ENCODE measurements at regions not wholly inside any gene's neighbourhood (a gene's known extent, or its start where the extent isn't known, plus 50 kb on each side); places are given as distances from the start of the nearest gene placed in this dataset.
"Not testable (repeated sequence)": the region's sequence is repeated elsewhere in the genome, so short reads cannot be mapped to it uniquely, and the experiment has no call there.

DNA sequence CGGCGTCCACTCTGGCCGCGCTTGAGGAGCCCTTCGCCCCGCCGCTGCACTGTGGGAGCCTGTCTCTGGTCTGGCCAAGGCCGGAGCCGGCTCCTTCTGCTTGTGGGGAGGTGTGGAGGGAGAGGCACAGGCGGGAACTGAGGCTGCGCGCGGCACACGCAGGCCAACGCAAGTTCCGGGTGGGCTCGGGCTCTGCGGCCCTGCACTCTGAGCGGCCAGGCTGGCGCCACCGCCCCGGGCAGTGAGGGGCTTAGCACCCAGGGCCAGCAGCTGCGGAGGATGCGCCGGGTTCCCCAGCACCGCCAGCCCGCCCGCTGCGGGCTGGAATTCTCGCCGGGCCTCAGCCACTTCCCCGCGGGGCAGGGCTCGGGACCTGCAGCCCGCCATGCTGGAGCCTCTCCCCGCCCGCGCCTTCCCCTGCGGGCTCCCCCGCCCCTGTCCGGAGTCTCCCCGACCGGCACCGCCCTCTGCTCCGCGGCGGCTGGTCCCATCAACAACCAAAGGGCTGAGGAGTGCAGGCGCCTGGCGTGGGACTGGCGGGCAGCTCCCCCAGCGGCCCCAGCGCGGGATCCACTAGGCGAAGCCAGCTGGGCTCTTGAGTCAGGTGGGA is 921.2 kb upstream of the FOXG1 start:
- no peak for DNase-seq

DNA sequence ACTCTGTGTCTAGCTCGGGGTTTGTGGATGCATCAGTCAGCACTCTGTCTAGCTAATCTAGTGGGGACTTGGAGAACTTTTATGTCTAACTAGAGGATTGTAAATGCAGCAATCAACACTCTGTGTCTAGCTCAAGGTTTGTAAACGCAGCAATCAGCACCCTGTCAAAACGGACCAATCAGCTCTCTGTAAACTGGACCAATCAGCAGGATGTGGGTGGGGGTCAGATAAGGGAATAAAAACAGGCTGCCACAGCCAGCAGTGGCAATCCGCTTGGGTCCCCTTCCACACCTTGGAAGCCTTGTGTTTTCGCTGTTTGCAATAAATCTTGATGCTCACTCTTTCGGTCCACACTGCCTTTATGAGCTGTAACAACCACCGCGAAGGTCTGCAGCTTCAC is 920.7 kb upstream of the FOXG1 start:
- DNase-seq, result no peak

DNA sequence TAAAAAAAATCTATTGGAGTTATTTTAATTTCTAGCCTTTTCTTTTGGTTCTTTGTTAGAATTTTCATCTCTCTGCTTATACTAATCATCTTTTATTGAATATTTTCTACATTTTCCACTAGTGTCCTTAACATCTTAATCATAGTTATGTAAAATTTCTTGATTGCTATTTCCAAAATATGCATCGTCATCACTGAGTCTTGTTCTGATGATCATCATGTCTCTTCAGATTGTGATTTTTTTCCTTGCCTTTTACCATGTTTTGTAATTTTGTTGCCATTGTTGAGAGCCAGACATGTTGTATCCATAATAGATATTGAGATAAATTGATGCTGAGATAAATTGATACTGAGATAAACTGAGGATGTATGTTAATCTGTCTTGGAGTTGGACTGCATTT is 919.1 kb upstream of the FOXG1 start:
- DNase-seq, result not testable (repeated sequence)

DNA sequence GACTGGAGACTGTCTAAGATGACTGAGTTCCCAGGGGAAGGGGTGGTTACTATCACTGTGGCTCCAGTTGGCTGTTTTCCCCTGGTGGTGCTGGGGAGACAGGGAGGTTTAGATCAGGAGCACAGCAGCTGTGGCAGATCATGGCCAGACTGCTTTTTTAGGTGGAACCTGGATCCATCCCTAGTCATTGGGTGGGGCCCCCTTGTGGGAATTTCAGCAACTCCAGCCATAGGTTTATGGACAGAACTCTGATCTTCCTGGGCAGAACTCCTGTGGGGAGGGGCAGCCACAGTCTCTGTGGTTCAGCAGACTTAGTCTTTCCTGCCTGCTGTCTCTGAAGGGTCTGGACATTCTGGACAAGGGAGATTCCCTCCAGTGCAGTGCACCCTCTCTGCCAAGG is 917.4 kb upstream of the FOXG1 start:
- DNase-seq, result not testable (repeated sequence)

DNA sequence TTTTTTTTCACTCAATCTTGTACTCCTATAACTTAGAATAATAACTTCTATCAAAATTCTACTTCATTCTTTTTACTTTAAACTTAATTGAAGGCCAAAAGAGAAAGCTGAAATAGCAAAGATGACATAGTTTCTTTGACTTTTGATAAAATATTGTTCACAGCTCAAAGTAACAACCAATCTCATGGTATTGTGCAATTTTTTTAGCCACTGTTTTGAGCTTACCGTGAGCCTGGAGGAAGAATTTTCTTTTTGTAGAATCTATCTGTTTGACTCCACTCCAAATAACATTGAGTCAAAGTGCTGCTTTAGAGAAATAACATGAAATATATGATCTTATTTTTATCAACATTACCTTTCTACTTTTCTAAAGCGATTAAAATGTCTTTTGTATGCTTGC is 903.9 kb upstream of the FOXG1 start:
- no peak for DNase-seq

DNA sequence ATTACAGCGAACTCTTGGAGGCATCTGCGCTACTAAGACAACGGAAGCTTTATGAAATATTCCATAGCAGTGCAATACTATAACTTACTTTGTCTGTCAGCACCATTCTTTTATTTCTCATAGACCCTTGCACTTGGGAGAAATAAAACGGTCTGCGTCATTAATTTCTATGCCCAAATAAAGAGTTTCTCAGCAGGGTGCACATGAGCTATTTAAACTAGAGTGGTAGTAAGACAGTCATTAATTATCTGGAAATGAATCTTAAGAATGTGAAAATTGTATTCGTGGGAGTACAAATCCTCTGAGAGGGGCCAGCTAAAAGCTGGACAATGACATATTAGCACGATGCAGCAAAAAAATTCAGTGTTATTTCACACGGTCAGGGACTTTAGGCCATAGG is 903.4 kb upstream of the FOXG1 start:
- no peak for DNase-seq

DNA sequence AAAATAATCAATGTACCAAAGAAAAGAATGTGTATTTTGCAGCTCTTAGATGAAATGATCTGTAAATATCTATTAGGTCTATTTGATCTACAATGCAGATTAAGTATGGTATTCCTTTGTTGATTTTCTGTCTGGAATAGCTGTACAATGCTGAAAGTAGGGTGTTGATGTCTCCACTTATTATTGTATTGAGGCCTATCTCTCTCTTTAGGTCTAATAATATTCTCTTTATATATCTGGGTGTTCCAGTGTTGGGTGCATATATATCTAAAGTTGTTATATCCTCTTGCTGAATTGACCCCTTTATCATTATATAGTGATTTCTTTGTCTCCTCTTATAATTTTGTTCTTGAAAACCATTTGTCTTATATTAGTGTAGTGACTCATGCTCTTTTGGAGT is 885.5 kb upstream of the FOXG1 start:
- no peak for DNase-seq

DNA sequence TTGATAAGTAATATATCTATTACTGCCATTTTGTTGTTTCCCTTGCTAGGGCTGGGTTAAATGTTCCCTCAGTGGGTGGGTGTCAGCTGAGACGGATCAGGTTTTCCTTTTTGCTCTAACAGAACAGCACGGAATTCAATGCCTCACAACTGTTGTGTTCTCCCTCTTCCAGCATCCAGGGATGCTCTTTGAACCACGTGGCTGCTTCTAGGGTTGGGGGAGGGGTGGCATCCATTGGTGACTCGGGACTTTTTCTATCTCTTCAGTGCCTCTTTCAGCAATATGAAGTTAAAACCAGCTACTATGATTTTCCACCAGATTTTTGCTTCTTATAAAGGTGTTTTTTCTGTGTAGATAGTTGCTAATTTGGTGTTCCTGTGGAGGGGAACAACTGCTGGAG is 884.9 kb upstream of the FOXG1 start:
- DNase-seq, result no peak

DNA sequence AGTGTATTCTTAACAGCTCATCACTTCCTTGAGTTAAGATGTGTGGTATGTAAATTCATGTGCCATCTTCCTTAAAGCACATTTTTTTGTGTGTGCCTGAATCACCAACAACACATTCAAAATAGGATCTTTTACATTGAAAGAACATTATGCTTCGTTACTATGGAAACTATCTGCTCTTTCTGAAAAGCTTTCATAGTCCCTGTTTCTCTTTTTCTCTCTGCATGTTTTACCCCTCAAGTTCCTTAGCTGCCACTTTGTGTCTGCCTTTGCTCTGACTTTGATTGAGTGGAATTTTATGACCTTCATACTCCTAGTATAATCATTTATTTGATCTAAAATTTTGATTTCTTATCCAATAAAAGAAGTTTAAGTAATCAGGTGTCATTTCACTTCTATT is 880.3 kb upstream of the FOXG1 start:
- DNase-seq, result no peak

DNA sequence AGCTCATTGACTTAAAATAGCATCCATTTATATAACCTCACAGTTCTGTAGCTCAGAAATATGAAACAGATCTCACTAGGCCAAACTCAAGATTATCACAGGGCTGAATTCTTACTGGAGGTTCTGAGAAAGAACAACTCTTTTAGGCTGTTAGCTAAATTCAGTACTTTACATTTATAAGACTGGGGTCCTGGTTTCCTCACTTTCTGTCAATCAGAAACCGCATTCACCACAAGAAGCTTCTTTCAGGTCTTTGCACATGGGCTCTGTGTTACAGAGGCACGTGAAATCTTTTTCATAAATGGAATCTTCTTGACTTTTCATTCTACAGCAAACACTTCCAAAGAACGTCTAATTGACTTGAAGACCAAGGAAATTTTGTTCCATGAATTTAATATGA is 876.3 kb upstream of the FOXG1 start:
- no peak for DNase-seq

DNA sequence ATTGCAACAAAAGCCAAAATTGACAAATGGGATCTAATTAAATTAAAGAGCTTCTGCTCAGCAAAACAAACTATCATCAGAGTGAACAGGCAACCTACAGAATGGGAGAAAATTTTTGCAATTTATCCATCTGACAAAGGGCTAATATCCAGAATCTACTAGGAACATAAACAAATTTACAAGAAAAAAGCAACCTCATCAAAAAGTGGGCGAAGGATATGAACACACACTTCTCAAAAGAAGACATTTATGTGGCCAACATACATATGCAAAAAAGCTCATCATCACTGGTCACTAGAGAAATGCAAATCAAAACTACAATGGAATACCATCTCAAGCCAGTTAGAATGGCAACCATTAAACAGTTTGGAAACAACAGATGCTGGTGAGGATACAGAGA is 858.1 kb upstream of the FOXG1 start:
- DNase-seq, result not testable (repeated sequence)

DNA sequence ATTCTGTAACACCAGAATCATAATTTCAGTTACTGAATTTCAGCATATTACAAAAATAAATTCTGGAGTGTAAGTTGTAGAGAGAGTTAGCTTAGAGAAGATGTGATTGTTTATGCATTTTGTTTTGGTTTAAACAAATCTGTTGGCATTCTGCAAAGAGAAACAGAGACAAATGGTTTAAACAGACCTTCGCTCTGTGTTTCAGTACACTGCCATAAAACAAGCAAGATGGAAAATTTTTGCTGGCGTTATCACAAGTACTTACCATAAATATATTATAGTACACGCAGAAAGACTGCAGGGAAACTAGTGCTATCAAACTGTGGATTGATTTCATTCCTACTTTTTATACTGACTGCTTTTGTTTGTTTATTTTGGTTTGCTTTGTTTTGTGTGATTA is 850.3 kb upstream of the FOXG1 start:
- no peak for DNase-seq

DNA sequence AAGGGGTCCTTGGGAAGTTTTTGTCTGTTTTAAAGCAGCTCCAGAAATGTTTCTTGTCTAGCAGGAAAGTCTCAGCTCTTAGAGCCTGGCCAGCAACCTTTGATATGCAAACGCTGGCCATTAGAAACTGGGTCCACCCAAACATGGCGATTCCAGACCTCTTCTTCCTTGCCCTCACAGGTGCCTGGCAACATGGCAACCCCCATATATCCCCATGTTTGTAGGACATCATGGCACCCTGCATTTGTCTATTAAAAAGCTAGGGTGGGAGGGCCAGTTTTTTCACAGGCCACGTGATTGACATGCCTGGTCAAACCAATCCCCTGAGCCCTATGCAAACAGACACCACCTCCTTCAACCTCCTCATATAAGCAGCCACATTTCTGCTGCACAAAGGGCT is 848.7 kb upstream of the FOXG1 start:
- DNase-seq, result no peak

DNA sequence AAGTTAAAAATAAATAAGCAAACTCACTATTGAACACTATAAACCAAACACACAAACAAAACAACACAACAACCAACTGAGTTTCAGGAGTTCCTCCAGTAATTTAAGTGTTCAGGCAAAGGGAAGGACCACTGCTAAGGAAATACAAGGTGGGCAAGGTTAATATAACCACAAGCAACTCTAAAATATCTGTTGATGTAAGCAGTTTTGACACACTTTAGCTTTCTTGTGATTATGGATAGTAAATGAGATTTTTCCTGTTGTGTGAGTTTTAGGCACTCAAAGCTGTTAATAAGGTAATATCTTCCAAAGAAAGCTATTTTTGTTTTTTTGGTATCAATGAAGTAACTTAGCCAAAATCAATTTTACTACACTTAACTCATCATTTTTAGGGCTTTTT is 839.1 kb upstream of the FOXG1 start:
- no peak for DNase-seq

DNA sequence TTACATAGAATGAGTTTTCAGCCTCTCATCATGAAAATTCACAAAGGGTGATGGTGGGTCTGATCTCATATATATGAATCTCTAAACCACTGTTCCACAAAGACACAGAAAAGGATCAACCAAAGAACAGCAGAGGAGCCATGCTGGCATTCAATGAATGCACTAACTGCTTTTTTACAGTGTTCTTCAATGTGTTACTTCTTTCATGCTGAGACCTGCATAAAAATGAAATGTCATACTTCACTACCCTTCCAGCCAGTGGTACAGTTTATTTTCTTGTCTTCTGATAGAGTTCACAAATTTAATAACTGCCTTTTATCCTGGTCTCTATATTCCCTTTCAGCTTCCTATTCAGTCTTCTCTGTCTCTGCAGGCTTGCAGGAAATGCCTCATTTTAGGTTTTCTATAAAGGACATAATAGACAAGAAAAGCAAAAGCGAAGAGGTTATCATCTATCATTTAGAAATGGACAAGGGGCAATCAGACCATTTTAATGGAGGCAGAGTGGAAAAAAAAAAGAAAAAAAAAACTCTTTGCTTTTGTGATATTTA is 836.7 kb upstream of the FOXG1 start:
- no peak for DNase-seq

DNA sequence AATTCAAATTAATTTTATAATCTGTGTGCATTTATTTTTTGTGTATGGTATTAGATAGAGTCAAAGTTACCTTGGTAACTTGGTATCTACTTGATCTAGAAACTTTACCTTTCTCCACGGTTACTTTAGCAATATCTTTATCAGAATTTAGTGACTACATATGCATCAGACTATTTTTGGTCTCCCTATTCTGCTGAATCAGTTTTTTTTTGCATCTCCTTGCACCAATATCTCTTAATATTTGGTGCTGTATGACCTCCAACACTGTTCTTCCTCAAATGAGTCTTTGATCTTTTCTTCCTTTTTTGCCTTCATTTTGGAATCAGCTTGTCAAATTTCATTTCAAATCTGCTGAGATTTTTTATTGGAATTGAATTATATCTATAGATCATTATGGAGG is 828.2 kb upstream of the FOXG1 start:
- DNase-seq, result no peak

DNA sequence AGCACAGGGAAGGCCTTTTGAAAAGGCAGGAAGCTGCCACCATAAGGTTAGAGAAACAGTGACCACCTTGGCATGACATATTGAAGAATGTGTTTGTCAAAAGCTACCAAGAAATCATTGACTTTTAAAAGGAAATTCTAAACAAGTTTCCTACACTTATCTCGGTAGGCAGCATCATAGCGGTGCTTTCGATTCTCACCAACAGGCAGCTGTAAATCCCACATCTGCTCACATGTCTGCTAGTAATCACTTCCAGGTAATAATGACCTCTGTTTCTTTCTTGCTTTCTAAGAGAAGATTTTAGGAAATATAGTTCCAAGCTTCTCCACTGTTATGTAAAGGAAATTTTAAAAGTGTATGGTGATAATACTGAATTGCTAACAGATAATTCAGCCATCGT is 821.1 kb upstream of the FOXG1 start:
- DNase-seq, result no peak

DNA sequence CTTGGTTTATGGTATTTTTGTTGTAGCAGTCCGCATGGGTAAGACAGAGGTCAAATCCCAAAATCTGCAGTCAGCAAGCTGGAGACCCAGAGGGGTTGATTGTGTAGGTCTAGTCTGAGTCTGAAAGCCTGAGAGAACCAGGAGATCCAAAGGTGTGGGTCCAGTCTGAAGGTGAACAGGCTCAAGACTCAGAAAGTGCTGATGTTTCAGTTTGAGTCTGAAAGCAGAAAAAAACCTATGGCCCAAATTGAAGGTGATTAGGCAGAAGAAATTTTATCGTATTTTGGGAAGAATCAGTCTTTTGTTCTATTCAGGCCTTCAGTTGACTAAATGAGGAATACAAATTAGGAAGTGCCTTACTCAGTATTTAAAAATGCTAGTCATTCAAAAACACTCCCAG is 807.8 kb upstream of the FOXG1 start:
- no peak for DNase-seq

DNA sequence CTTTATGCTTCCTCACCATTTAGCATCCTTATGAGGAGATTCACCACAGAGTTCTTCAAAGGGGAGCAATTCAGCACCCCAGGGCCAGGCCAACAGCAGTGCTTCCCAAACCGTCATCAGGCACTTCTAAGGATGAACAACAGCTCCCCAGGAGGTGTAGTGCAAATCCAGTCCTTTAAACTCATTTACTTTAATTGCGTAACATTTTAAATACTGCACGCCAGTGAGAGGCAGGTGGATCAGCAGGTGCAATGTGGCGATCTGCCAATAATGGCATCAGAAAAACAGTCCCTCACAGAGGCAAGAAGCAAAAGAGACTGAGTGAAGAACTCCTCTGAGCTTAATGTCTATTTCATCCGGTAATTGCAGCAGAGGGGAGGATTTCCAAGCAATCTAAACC is 770.9 kb upstream of the FOXG1 start:
- no peak for DNase-seq

DNA sequence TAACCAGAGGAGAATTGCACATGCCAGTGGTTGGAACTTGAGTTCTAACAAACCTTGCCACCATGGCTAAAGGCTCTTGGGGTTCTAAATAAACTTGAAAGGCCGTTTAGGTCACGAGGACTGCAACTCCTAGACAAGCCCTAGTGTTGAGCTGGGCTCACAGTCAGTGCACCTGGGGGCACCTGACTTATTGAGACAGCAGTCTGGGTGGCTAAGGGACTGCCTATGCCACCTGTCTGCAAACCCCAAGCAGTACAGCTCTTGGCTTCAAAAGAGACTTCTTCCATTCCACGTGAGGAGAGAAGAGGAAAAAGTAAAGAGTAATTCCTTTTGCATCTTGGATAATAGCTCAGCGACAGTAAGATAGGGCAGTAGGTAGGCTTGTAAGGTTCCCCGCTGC is 765.6 kb upstream of the FOXG1 start:
- DNase-seq, result no peak

DNA sequence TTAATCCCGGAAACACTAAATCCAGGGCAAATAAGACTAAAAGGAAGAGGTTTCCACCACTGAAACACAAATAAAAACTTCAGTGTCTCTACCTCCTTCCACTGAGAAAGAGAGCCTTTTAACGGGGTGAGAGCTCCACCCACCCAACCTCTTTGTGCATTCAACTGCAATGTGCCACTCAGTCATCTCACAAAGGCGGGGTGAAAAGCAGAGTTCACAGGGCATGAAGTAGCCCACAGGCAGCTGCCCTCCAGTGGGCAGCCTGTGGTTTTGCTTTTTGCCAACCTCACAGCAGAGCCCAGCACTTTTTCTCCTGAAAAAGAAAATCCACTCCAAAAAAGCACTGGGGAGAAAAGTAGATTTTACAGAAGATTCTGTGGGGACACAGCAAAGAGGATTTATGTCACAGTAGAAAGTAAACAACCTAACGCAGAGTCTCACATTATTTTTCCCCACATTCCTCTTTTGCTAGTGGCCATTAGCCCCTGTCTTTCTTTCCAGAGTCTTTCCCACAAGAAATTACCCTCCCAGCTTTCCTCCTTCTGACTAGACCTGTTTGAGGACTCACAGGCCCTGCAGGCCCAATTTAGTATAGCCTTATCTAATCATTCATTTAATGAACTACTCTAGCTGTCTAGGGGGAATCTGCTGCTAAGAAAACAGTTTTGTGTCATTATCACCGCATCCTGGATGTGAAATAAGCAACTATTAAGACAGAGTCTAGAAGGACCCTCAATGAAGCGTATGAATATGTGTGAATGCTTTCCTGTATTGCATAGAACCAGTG is 753.8 kb upstream of the FOXG1 start:
- DNase-seq, result no peak

DNA sequence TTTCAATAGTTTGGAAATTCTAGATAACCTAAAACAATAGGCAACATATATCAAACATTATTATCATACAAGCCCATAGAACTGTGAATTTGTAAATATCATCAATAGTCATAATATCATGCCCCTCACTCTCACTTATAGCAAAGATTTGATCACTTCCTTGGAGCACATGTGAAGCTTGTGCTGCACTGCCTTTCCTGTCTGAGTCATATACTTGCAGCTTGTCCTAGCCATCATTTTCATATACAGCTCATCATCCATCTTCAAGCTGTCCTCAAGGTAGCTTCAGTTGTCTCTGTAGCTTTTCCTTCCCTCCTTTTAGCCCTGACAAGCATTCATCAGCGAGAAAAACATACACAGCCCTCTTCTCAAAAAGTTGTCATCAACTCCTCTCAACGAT is 746.5 kb upstream of the FOXG1 start:
- DNase-seq, result no peak

DNA sequence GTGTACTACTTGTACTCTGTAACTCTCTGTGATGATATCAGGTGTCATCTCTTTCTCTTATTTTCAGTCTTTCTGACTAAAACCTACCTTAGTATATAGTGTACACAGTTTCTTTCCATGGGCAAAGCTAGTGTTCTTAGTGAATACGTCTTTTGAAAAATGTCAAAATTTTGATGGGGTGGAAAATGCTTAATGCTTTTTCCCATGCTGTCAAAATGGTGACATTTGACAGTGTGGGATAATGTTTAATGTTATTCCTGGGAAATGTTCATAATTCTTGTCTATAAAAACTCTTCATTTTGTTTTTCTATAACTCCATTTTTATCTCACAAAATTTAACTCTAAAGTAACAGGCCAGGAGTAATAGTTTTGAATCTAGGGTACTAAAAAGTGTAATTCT is 742.7 kb upstream of the FOXG1 start:
- DNase-seq, result no peak

DNA sequence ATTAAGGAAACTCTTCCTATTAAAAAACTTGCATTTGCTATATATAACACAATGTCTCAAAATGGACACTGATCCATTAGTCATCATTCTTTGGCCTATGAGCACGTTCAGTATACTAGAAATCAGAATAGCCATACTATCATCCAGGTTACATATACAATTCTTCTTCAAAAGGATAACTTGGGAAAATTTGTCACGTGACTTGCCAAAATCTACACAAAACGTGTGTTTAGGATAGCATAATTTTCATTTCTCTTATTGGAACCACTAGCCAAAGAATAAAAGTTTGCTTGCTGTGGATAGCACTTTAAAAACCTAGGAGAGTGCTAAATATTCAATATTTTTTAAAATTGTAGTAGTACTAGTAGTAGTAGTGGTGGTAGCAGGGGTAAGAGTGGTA is 714.3 kb upstream of the FOXG1 start:
- no peak for DNase-seq

DNA sequence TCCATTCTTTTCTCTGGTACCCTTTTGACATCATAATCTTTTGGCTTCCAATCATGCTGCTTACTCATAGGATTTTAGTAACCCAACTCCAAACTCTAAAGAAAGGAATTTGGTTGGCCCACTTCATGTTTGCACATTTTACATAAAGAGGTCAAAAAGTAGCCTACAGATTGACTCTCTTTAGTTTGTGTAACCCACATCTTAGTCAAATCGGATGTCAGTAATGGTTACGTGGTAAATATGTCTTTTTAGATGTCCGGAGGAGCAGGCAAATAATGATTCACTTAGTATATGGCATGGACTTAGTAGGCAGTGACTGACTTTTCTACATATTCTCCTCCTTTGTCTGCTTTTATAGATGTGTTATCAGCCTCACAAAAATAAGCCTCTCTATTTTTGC is 711.6 kb upstream of the FOXG1 start:
- no peak for DNase-seq
